RKO (cell line): ENCODE measurements at regions not wholly inside any gene's neighbourhood (a gene's known extent, or its start where the extent isn't known, plus 50 kb on each side); places are given as distances from the start of the nearest gene placed in this dataset.
A peak's percentile ranks its signal among the peaks of the same experiment; 100 is the strongest.
"Not testable (repeated sequence)": the region's sequence is repeated elsewhere in the genome, so short reads cannot be mapped to it uniquely, and the experiment has no call there.

Source experiments
- DNase-seq: peaks from one replicate; pipeline ENCODE4 v3.0.0-alpha.2; 2016; ENCODE audit warnings: low spot score

- DNase-seq: no peak
Observed at GRCh38 chr3:159371961-159372360, 570.1 kb downstream of the MFSD1 start.

DNA sequence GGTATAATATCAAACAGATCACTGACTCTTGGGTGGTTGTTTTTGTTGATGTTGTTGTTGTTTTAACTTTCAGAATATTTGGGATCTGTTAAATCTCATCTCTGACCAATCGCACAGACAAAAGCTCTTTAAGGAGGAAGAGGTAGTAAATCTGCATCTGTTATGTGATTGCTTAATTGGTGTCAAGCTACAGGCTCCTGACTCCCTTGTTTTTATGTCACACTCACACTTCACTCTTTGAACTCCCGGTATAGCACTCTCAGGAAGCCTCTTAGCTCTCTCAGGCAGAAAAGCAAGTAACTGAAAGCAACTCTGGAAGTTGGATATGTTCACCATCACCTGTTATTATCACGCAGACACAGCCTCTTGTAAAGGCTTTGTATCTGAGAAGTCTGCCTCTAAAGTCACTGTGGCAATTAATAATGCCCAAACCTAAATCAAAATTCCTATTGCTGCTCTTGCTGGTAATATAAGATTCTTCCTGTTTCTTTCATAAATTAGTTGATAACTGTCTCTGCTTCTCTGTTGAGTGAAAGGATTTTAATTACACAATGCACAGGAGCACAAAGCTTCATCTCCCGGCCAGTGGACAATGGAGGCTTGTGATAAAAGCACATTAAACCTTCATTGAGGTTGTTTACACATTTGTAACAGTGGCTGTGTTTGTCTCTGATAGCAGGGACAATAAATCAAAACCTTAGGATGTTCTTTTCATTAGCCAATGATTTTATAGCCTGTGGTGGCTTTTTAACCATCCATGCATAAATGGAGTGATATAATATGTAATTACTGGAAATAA, 576.7 kb downstream of the MFSD1 start:
- DNase-seq: no peak

- no peak for DNase-seq
Observed at GRCh38 chr3:159380891-159381290, 579.0 kb downstream of the MFSD1 start.

DNA sequence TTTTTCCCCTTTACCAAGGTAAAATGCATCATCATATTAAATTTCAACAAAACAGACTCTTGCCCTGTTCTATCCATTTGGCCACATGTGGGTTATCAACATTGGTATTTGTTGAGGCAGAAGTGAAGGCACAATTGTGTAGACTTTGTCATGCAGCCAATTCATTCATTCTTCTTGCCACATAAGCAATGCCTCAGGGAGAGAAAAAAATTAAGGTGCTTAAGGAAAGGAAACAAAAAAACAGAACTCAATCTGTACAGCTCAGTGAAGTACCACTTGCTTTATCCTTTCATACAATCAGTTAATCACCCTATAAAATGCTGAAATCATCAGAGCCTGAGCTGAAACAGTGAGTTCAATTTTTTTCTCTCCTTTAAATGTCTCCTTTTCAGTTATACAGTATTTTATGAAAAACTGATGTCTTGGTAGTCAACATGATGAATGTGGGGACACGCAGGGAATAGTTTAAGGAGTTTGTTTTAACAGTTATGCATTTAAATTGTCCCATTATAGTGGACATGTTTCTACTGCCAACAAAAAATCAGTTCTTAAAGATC, 588.9 kb downstream of the MFSD1 start:
- no peak for DNase-seq

DNA sequence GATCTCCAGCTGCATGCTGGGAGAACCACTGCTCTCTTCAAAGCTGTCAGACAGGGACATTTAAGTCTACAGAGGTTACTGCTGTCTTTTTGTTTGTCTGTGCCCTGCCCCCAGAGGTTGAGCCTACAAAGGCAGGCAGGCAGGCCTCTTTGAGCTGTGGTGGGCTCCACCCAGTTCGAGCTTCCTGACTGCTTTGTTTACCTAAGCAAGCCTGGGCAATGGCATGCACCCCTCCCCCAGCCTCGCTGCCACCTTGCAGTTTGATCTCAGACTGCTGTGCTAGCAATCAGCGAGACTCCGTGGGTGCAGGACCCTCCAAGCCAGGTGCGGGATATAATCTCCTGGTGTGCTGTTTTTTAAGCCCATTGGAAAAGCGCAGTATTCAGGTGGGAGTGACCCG, 591.0 kb upstream of the IL12A start:
- not testable (repeated sequence) for DNase-seq

GRCh38 chr3:159401069-159401468, 587.6 kb upstream of the IL12A start:
- DNase-seq: no peak

DNA sequence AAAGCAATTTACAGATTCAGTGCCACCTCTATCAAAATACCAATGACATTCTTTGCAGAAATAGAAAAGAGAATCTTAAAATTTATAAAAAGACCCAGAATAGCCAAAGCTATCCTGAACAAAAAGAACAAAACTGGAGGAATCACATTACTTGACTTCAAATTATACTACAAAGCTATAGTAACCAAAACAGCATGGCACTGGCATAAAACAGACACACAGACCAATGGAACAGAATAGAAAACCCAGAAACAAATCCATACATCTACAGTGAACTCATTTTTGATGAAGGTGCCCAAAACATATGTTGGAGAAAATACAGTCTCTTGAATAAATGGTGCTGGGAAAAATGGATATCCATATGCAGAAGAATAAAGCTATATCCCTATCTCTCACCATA, 578.9 kb upstream of the IL12A start:
- not testable (repeated sequence) for DNase-seq

DNA sequence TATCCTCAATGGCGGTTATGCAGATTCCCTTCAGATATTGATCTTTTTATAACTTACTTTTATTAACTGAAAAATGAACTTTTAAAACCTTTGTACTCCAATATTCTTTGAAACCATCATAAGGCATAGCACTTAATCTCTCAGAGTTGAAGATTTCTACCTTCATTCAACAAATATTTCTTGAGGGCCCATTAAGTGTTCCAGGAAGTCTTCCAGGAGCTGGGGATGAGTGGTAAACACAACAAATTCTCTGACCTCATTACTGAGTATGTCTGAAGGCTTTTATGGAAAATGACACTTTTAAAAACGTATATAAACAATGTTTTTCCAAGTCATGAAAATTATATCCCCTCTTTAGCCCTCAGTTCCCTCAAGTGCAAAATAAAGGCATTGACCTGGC, 575.3 kb upstream of the IL12A start:
- DNase-seq: no peak

DNA sequence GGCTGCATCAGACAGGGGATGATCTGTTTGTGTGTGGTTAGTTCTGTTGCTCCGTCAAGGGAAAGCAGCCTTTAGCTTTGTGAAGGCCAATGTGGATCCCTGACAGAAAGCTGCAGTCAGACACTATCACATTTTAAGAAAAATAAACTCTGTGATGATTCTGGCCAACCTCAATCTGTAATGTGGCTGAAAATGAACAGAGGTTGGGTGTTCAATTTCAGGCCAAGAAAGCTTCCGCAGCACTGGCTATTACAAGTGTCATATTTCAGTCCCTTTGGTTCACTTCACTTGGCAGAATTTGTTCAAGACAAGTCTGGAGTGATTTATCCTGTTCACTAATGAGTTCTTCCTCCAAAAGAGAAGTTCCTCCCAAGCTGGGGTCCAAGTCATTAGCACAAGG, 571.8 kb upstream of the IL12A start:
- DNase-seq: no peak

DNA sequence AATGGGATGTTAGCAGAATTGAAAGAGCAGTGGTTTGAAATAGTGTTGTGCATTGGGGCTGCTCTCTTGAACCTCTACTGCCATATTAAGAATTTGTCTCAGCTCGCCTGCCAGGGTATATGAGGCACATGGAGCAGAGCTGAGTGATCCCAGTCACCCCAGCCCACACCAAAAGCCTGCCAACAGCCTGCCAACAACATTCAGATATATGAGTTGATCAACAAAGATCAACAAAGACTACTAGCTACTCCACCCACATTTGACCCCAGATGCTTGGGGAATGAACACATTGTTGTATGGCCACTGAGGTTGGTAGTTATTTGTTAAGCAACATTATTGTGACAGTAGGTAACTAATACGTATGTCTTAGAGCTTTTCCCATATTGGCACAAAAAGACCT, 570.9 kb upstream of the IL12A start:
- no peak for DNase-seq

- DNase-seq: peak; percentile 16
Observed at GRCh38 chr3:159418571-159419526, 569.8 kb upstream of the IL12A start.

- DNase-seq: no peak
Observed at GRCh38 chr3:159429702-159430101, 558.9 kb upstream of the IL12A start.

- DNase-seq: no peak
Observed at GRCh38 chr3:159432682-159433340, 555.8 kb upstream of the IL12A start.

DNA sequence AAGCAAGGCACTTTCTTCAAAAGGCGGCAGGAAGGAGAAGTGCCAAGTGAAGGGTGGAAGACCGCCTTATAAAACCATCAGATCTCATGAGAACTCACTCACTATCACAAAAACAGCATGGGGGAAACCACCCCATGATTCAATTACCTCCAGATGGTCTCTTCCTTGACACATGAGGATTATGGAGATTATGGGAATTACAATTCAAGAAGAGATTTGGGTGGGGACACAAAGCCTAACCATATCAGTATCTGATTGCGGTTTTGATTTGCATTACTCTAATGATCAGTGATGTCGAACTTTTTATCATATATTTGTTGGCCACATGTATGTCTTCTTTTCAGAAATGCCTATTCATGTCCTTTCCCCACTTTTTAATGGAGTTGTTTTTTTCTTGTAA, 549.3 kb upstream of the IL12A start:
- DNase-seq: no peak

DNA sequence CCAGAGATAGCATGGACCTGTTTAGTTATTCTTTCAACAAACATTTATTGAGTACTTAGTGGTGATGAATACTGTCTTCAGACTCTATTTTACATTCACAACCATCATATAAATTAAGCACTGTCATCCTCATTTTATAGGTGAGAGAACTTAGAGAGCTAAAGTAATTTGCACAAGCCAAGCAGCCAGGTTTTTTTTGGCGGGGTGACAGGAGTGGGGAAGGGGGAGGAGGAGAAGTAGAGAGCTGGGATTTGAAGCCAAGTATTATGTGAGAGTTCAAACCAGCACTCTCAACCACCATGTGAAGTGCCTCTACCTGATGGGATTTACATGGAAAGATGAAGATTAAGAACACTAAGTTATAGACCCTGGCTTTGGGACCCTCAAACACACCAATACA, 547.4 kb upstream of the IL12A start:
- DNase-seq: no peak

- DNase-seq: no peak
Observed at GRCh38 chr3:159443266-159443665, 545.4 kb upstream of the IL12A start.

DNA sequence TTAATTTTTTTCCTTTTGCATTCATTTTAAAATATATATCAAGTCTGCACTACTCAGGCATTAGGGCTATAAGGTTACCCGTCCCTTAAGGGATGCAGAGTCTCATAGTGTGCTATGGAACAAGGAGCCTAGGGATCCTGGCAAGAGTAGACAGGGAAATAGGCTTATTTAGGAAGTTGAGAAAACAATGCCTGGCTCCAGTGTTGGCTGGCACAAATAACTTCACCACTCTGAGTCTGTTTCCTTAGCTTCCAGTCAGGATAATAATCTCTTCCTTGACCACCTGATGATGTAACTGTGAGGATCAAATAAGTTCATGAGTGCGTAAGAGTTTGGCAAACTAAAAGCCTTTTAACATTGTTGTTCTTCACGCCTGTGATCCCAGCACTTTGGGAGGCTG, 540.8 kb upstream of the IL12A start:
- DNase-seq: no peak

DNA sequence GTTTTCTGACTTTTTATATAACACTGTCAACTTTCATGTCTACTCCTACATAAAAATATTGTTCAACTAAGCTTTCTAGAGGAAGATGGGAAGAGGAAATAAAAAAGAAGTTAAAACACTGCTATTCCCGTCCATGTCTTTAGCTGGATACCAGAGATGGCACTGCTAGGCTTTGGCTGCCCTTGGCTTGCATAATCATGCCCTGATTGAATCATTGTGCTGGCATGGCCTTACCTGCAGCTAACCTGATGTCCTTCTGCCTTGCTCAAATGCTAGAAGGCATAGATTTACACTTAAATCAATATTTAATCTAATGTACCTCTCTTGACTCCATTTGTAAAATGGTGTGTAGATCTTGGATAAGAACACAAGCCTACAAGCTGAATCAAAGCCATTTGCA, 539.7 kb upstream of the IL12A start:
- no peak for DNase-seq

GRCh38 chr3:159451067-159451466, 537.6 kb upstream of the IL12A start:
- no peak for DNase-seq

GRCh38 chr3:159451482-159451881, 537.2 kb upstream of the IL12A start:
- no peak for DNase-seq

DNA sequence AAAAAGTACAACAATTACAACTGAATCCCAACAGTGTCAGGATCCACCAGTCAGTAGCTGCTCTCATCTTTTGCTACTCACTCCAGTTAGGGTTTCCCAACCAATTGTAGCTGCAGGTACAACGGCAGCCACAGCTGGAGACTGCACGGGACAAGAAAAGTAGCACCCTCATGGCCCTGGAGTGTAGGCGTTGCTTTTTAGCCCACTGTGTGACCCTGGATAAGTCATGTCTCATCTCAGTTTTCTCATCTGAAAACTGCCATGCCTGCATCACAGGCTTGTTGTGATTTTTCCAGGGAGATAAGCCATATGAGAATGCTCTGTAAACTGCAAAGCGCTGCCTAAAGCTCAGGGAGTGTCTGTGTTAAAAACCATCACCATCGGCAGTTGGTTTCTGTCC, 535.6 kb upstream of the IL12A start:
- no peak for DNase-seq

- no peak for DNase-seq
Observed at GRCh38 chr3:159453945-159454344, 534.7 kb upstream of the IL12A start.
